ENCODE measurements at regions not wholly inside any gene's neighbourhood (a gene's known extent, or its start where the extent isn't known, plus 50 kb on each side); places are given as distances from the start of the nearest gene placed in this dataset.
"Not testable (repeated sequence)": the region's sequence is repeated elsewhere in the genome, so short reads cannot be mapped to it uniquely, and the experiment has no call there.

GRCh38 chr4:121594796-121595526 is 101.8 kb downstream of the ANXA5 start:
- Histone ChIP-seq H3K9me3 (replicated peaks in 1 of 2; ENCODE audit: control insufficient read depth in 1 of 2, insufficient read depth in 1 of 2, low read length in 2 of 2) (no peaks in the 10 kb centered on the region), H2AFZ (ENCODE audit: insufficient read depth, low read depth, low read length, poor library complexity, severe bottlenecking) (no peak overlapping the region), H3K4me2 (replicated peaks; ENCODE audit: extremely low read depth, low read length, poor library complexity, severe bottlenecking) (no peak overlapping the region), H4K20me1 (ENCODE audit: insufficient read depth, low read length) (no peaks in the 10 kb centered on the region), H3K79me2 (ENCODE audit: insufficient read depth, low read length) (no peaks in the 10 kb centered on the region), H3K27me3 (ENCODE audit: control insufficient read depth in 2 of 2, insufficient read depth in 2 of 2, low read length in 2 of 2) (no peaks in the 10 kb centered on the region), H3K9ac (ENCODE audit: insufficient read depth, low read length, poor library complexity, severe bottlenecking) (no peak overlapping the region), H3K4me3 (replicated peaks in 1 of 3; ENCODE audit: low read depth in 2 of 3, low read length in 3 of 3) (no peak overlapping the region), H3K27ac (ENCODE audit: low read depth in 1 of 2, low read length in 2 of 2) (no peak overlapping the region), H3K4me1 (ENCODE audit: control insufficient read depth in 1 of 2, insufficient read depth in 2 of 2, low read length in 2 of 2) (no peaks in the 10 kb centered on the region), H3K36me3 (replicated peaks in 1 of 2; ENCODE audit: control insufficient read depth in 1 of 2, insufficient read depth in 2 of 2, low read length in 2 of 2) (no peaks in the 10 kb centered on the region)
- H3K27me3 Mint-ChIP-seq (ENCODE audit: low read depth in 3 of 3), result peaks cover 0 to 2% (median 0%) of the 10 kb centered on the region in 3 donors
- no CpG with 5 or more reads among the region's 3 CpGs for WGBS (ENCODE audit: insufficient coverage)
- no peak overlapping the region for H3K27ac Mint-ChIP-seq
- TF ChIP-seq CTCF (IDR thresholded peaks at IDR 0.05), result no peak
- intact Hi-C loops (cut with micrococcal nuclease), result no loop called here
- H3K9me3 Mint-ChIP-seq, result peaks cover 0 to 2% (median 0%) of the 10 kb centered on the region in 7 donors
- no peak for DNase-seq
- no peak overlapping the region for H3K4me3 Mint-ChIP-seq
- no peaks in the 10 kb centered on the region for H3K4me1 Mint-ChIP-seq
- H3K36me3 Mint-ChIP-seq, result no peaks in the 10 kb centered on the region

GRCh38 chr4:121593760-121594159 is 103.0 kb downstream of the ANXA5 start:
- intact Hi-C loops (cut with micrococcal nuclease), result no loop called here

GRCh38 chr4:121592257-121592656 is 104.5 kb downstream of the ANXA5 start:
- H3K4me1 ChIP-seq (ENCODE audit: control insufficient read depth in 1 of 2, insufficient read depth in 2 of 2, low read length in 2 of 2); H3K4me3 ChIP-seq (replicated peaks in 1 of 3; ENCODE audit: low read depth in 2 of 3, low read length in 3 of 3); H3K9me3 ChIP-seq (replicated peaks in 1 of 2; ENCODE audit: control insufficient read depth in 1 of 2, insufficient read depth in 1 of 2, low read length in 2 of 2); H3K79me2 ChIP-seq (ENCODE audit: insufficient read depth, low read length); H3K9me3 Mint-ChIP-seq; H3K4me1 Mint-ChIP-seq; H3K27me3 ChIP-seq (ENCODE audit: control insufficient read depth in 2 of 2, insufficient read depth in 2 of 2, low read length in 2 of 2); H3K36me3 Mint-ChIP-seq; H4K20me1 ChIP-seq (ENCODE audit: insufficient read depth, low read length); intact Hi-C loops (cut with micrococcal nuclease); H2AFZ ChIP-seq (ENCODE audit: insufficient read depth, low read depth, low read length, poor library complexity, severe bottlenecking); H3K9ac ChIP-seq (ENCODE audit: insufficient read depth, low read length, poor library complexity, severe bottlenecking); H3K27ac Mint-ChIP-seq; H3K4me3 Mint-ChIP-seq; H3K4me2 ChIP-seq (replicated peaks; ENCODE audit: extremely low read depth, low read length, poor library complexity, severe bottlenecking); H3K36me3 ChIP-seq (replicated peaks in 1 of 2; ENCODE audit: control insufficient read depth in 1 of 2, insufficient read depth in 2 of 2, low read length in 2 of 2); H3K27me3 Mint-ChIP-seq (ENCODE audit: low read depth in 3 of 3); H3K27ac ChIP-seq (ENCODE audit: low read depth in 1 of 2, low read length in 2 of 2); DNase-seq: not testable (repeated sequence)
- WGBS (ENCODE audit: insufficient coverage), result no CpG with 5 or more reads among the region's 3 CpGs

More at GRCh38 chr4:121593760-121594159, 103.0 kb downstream of the ANXA5 start:
- H3K79me2 ChIP-seq (ENCODE audit: insufficient read depth, low read length), result no peaks in the 10 kb centered on the region
- Mint-ChIP-seq H3K36me3 (no peaks in the 10 kb centered on the region), H3K4me1 (no peaks in the 10 kb centered on the region), H3K4me3 (no peak overlapping the region), H3K9me3 (peaks cover 0 to 2% (median 0%) of the 10 kb centered on the region in 7 donors), H3K27ac (no peak overlapping the region), H3K27me3 (ENCODE audit: low read depth in 3 of 3) (peaks cover 0 to 2% (median 0%) of the 10 kb centered on the region in 3 donors)
- no peak overlapping the region for H3K27ac ChIP-seq (ENCODE audit: low read depth in 1 of 2, low read length in 2 of 2)
- H3K27me3 ChIP-seq (ENCODE audit: control insufficient read depth in 2 of 2, insufficient read depth in 2 of 2, low read length in 2 of 2), result no peaks in the 10 kb centered on the region
- H3K9me3 ChIP-seq (replicated peaks in 1 of 2; ENCODE audit: control insufficient read depth in 1 of 2, insufficient read depth in 1 of 2, low read length in 2 of 2), result no peaks in the 10 kb centered on the region
- H3K9ac ChIP-seq (ENCODE audit: insufficient read depth, low read length, poor library complexity, severe bottlenecking), result no peak overlapping the region
- H2AFZ ChIP-seq (ENCODE audit: insufficient read depth, low read depth, low read length, poor library complexity, severe bottlenecking), result no peak overlapping the region
- no peaks in the 10 kb centered on the region for H3K4me1 ChIP-seq (ENCODE audit: control insufficient read depth in 1 of 2, insufficient read depth in 2 of 2, low read length in 2 of 2)
- no peaks in the 10 kb centered on the region for H3K36me3 ChIP-seq (replicated peaks in 1 of 2; ENCODE audit: control insufficient read depth in 1 of 2, insufficient read depth in 2 of 2, low read length in 2 of 2)
- H3K4me2 ChIP-seq (replicated peaks; ENCODE audit: extremely low read depth, low read length, poor library complexity, severe bottlenecking), result no peak overlapping the region
- no peaks in the 10 kb centered on the region for H4K20me1 ChIP-seq (ENCODE audit: insufficient read depth, low read length)
- no peak for DNase-seq
- TF ChIP-seq CTCF (IDR thresholded peaks at IDR 0.05), result no peak
- H3K4me3 ChIP-seq (replicated peaks in 1 of 3; ENCODE audit: low read depth in 2 of 3, low read length in 3 of 3), result no peak overlapping the region

Measured in CD14-positive monocyte (primary cell).